Ovary (tissue), 3 donors: ENCODE measurements at regions not wholly inside any gene's neighbourhood (a gene's known extent, or its start where the extent isn't known, plus 50 kb on each side); places are given as distances from the start of the nearest gene placed in this dataset.

Experiments
- CTCF ChIP-seq, 3 donors: fragments of 450-650 bp in 2 of 3; fragments of 200-600 bp in 1 of 3; IDR thresholded peaks; one replicate each; pipeline versions ENCODE4 v1.5.1 to v1.8.0; 2016 to 2022; ENCODE audit warnings: antibody characterized with exemption in 3 of 3, mild to moderate bottlenecking in 1 of 3
- EP300 ChIP-seq: sonication (generic); formaldehyde crosslinking; IDR thresholded peaks from one replicate; pipeline ENCODE4 v1.6.1; 2017; ENCODE audit warnings: antibody characterized with exemption
- donor health status: DM: no; HTN: no; CAD: no.

- TF ChIP-seq EP300 (no peak), CTCF (IDR thresholded peaks at IDR 0.05) (no peak)
Measured at GRCh38 chrX:9301836-9302235, 163.0 kb upstream of the TBL1X start.
